ENCODE measurements at regions not wholly inside any gene's neighbourhood (a gene's known extent, or its start where the extent isn't known, plus 50 kb on each side); places are given as distances from the start of the nearest gene placed in this dataset.
"Not testable (repeated sequence)": the region's sequence is repeated elsewhere in the genome, so short reads cannot be mapped to it uniquely, and the experiment has no call there.

- Histone ChIP-seq H2AFZ (no peak overlapping the region), H3K4me1 (no peaks in the 10 kb centered on the region), H3K9ac (no peak overlapping the region), H3K9me3 (ENCODE audit: control insufficient read depth, low read length) (no peaks in the 10 kb centered on the region), H3K4me3 (ENCODE audit: low read depth, low read length) (no peak overlapping the region), H3K27me3 (ENCODE audit: control insufficient read depth, insufficient read depth, low read length) (no peaks in the 10 kb centered on the region), H3K36me3 (ENCODE audit: control insufficient read depth, insufficient read depth, low read length) (no peaks in the 10 kb centered on the region), H3K4me2 (ENCODE audit: low read length) (no peak overlapping the region), H3K79me2 (no peaks in the 10 kb centered on the region), H3K27ac (no peak overlapping the region)
- TF ChIP-seq CTCF (IDR thresholded peaks at IDR 0.05): no peak
These were observed 176.3 kb upstream of the MEF2C start for GRCh38 chr5:89059274-89059673.

- Histone ChIP-seq H3K4me1 (no peaks in the 10 kb centered on the region), H3K9me3 (ENCODE audit: control insufficient read depth, low read length) (no peaks in the 10 kb centered on the region), H3K79me2 (no peaks in the 10 kb centered on the region), H3K4me2 (ENCODE audit: low read length) (no peak overlapping the region), H3K27me3 (ENCODE audit: control insufficient read depth, insufficient read depth, low read length) (no peaks in the 10 kb centered on the region), H3K27ac (no peak overlapping the region), H2AFZ (no peak overlapping the region), H3K36me3 (ENCODE audit: control insufficient read depth, insufficient read depth, low read length) (no peaks in the 10 kb centered on the region), H3K9ac (no peak overlapping the region), H3K4me3 (ENCODE audit: low read depth, low read length) (no peak overlapping the region)
- no peak for TF ChIP-seq CTCF (IDR thresholded peaks at IDR 0.05)
These were observed 172.7 kb upstream of the MEF2C start for GRCh38 chr5:89055695-89056085.

- H3K27me3 ChIP-seq (ENCODE audit: control insufficient read depth, insufficient read depth, low read length): no peaks in the 10 kb centered on the region
- no peak overlapping the region for H3K4me3 ChIP-seq (ENCODE audit: low read depth, low read length)
- H3K36me3 ChIP-seq (ENCODE audit: control insufficient read depth, insufficient read depth, low read length): no peaks in the 10 kb centered on the region
- H3K4me1 ChIP-seq: no peaks in the 10 kb centered on the region
- no peak overlapping the region for H3K4me2 ChIP-seq (ENCODE audit: low read length)
- no peaks in the 10 kb centered on the region for H3K79me2 ChIP-seq
- H3K9me3 ChIP-seq (ENCODE audit: control insufficient read depth, low read length): no peaks in the 10 kb centered on the region
- H2AFZ ChIP-seq: no peak overlapping the region
- TF ChIP-seq CTCF (IDR thresholded peaks at IDR 0.05): no peak
- H3K27ac ChIP-seq: no peak overlapping the region
- no peak overlapping the region for H3K9ac ChIP-seq
These were observed 172.2 kb upstream of the MEF2C start for GRCh38 chr5:89055015-89055694.

- no peaks in the 10 kb centered on the region for H3K4me1 ChIP-seq
- no peak overlapping the region for H3K9ac ChIP-seq
- no peak for TF ChIP-seq CTCF (IDR thresholded peaks at IDR 0.05)
- H3K4me2 ChIP-seq (ENCODE audit: low read length): no peak overlapping the region
- no peak overlapping the region for H3K27ac ChIP-seq
- no peaks in the 10 kb centered on the region for H3K79me2 ChIP-seq
- H2AFZ ChIP-seq: no peak overlapping the region
- H3K36me3 ChIP-seq (ENCODE audit: control insufficient read depth, insufficient read depth, low read length): no peaks in the 10 kb centered on the region
- no peaks in the 10 kb centered on the region for H3K27me3 ChIP-seq (ENCODE audit: control insufficient read depth, insufficient read depth, low read length)
- H3K4me3 ChIP-seq (ENCODE audit: low read depth, low read length): no peak overlapping the region
- H3K9me3 ChIP-seq (ENCODE audit: control insufficient read depth, low read length): no peaks in the 10 kb centered on the region
These were observed 170.6 kb upstream of the MEF2C start for GRCh38 chr5:89053547-89053946.

- not testable (repeated sequence) for H3K9ac ChIP-seq; H3K27me3 ChIP-seq (ENCODE audit: control insufficient read depth, insufficient read depth, low read length); H3K9me3 ChIP-seq (ENCODE audit: control insufficient read depth, low read length); H3K4me2 ChIP-seq (ENCODE audit: low read length); H3K79me2 ChIP-seq; H3K4me1 ChIP-seq; H3K4me3 ChIP-seq (ENCODE audit: low read depth, low read length); H2AFZ ChIP-seq; H3K27ac ChIP-seq; H3K36me3 ChIP-seq (ENCODE audit: control insufficient read depth, insufficient read depth, low read length)
These were observed 167.1 kb upstream of the MEF2C start for GRCh38 chr5:89050062-89050461.

Measured in parathyroid adenoma (tissue), 2 donors.